ENCODE measurements at regions not wholly inside any gene's neighbourhood (a gene's known extent, or its start where the extent isn't known, plus 50 kb on each side); places are given as distances from the start of the nearest gene placed in this dataset.
A peak's percentile ranks its signal among the peaks of the same experiment; 100 is the strongest.
"Not testable (repeated sequence)": the region's sequence is repeated elsewhere in the genome, so short reads cannot be mapped to it uniquely, and the experiment has no call there.

DNA sequence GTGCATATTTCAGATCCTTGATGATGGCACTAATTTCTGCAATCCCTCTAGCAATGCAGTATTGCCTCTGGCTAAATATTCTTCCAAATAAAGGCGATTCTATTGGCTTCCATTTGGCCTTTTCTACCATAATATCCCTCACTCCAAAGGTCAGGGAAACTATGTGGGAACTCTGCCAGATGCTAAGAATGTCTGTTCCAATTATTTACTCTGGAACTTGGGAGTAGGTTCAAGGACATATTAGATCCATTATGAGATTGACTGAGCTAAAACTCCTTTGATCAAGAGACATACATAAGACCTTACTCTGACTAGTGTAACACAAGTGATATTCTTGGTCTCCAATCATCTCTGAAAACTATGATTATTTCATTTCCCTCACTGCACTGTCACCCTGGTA, 674.5 kb upstream of the NECTIN3 start:
- no peak for DNase-seq (ENCODE audit: low spot score)

DNA sequence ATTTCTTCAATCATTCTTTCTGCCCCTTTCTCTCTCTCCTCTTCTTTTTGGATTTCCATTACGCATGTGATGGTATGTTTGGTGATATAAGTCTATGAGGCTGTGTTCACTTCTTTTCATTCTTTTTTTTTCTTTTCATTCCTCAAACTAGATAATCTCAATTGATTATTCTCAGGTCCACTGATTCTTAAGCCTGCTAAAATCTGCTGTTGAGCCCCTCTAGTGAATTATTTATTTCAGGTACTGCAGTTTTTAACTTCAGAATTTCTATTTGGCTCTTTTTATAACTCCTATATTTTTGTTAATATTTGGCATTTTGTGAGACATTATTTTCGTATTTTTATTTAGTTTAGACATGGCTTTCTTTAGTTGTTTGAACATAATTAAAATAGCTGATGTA, 671.3 kb upstream of the NECTIN3 start:
- DNase-seq (ENCODE audit: low spot score): no peak

DNA sequence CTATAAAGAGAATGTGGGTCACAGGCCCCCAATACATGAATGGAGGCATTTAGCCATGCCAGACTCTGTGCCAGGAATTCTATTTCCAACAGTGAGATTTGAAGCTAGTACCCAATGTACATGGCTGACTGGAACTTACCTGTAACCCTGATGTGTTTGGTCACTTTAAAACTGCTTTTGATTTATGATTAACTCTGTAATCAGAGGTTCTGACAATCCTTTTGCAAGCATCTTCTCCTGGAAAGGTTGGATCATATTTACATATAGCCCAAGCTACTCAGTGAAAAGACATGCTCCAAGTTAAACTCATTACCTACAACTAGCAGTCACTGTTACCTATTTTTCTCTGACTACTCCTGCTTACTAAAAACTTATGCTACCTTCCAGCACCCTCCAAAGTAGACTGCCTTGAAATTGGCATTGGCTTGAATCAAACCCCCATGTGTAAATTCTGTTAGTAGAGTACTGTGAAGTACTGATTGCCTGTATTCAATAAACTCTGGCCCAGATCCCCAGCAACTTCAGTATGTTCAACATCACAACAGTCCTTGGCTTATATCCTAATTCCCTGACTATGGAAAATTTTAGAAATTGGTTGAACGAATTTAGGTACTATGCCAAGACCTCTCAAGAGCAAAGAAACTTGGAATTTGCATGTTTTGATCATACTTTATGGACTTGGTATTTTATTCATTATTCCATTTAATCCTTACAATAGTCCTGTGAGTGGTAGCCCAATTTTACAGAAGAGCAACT, 665.6 kb upstream of the NECTIN3 start:
- no peak for DNase-seq (ENCODE audit: low spot score)

DNA sequence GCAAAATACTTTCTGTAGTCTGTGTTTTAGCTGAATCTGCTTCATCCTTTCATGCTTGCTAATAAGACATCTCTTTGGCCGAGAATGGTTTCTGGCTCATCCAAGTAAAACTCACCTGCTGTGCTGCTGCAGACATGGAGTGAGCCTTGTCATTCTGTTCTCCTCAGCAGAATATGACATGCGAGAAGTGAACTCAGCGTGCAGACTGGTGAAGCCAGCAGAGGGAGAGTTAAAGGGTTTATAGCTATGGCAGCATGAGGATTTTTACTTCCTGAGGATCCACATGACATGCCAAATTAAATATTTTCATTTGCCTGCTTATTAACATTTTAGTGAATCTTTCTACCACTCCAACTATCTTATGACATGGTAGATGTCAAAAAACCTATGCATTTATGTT, 658.4 kb upstream of the NECTIN3 start:
- no peak for DNase-seq (ENCODE audit: low spot score)

DNA sequence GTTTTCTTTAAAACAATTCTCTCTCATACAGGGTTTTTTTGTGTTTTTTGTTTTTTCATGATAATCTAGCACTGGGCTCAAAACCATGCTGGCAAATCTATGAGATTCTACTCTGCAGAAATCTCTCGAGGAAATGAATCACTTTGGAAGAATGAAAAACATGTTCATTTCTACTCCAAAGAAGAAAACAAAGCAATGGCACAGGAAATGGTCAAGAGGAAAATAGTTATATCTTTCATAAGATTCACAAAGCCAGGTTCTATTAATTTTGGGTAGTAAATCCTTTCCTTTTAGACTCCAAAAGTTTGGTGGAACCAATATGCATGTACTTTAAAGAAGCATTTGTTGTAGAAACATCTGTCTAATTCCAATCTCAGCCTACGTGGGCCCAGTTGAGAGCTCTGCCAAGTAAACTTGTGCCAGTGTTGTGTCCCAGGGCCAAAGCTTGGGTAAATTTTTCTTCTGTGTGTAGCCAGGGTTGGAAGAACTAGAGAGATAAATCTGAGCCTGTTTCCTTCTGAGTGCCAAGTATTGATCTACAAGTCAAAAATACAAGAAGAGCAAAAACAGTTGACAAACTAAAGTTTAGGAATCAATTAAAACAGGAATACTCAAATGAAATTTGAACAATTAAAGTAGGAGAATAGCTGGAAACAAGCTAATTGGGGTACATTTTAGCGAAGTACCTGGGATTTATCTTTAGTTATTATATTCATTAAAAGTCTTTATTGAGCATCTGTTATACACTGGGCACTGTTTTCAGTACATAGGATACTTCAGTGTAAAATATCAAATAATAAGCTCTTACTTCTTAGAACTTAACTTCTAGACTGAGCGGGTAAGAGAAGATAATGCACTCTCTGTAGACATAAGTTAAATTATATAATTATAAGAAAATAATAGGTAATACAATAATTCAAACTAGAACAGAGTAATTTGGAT, 657.5 kb upstream of the NECTIN3 start:
- DNase-seq (ENCODE audit: low spot score): peak; percentile 63

DNA sequence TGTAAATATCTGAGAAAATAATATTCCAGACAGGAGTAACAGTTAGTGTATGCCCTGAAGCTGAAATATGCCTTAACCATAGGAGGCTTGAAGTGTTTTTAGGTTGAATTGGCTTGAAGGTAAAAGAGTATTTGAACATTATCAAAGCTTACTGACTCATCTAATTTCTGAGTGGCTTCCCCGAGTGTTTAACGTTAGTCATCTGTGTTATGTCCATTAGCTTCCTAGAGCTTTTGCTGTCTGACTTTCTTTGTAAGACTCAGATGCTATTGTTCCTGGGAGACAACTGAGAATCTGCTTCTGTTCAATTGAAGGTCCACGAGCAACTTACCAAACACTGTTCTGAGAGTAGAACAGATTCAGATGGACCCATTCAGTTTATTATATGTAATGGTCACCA, 656.8 kb upstream of the NECTIN3 start:
- DNase-seq (ENCODE audit: low spot score): peak; percentile 63

DNA sequence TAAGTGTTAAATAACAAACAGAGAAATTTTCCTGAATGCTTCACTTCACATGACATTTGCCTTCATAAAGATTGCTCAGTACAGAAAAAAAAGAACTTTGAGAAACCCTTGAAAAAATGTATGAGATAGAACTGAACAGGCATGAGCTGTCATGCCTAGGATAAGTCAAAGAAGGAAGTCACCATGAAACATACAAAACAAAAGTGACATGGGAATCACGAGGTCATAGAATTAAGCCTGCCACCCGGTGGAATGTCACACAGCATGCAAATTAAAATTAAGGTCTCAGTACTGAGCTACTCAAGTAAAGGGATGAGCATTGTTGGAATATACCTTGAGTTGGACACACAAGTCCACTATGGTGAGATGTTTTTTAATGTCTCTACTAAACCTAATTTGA, 652.5 kb upstream of the NECTIN3 start:
- DNase-seq (ENCODE audit: low spot score): peak; percentile 9

DNA sequence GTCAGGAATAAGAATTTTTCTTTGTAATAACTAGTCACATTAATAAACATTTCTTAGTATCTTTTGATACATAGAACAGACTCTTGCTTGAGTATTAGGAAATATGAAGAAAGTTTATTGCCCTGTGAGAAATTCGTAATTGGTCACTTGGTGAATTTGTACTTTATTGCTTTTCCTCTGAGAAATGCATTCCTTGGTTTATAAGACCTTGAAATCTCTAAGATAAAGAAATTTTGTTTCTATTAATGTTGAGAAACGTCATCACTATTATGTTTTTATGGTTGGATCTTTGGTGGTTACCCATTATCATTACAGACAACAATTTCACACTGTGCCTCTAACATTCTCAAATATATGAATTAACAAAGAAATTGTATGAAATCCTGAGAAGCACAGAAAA, 652.0 kb upstream of the NECTIN3 start:
- no peak for DNase-seq (ENCODE audit: low spot score)

DNA sequence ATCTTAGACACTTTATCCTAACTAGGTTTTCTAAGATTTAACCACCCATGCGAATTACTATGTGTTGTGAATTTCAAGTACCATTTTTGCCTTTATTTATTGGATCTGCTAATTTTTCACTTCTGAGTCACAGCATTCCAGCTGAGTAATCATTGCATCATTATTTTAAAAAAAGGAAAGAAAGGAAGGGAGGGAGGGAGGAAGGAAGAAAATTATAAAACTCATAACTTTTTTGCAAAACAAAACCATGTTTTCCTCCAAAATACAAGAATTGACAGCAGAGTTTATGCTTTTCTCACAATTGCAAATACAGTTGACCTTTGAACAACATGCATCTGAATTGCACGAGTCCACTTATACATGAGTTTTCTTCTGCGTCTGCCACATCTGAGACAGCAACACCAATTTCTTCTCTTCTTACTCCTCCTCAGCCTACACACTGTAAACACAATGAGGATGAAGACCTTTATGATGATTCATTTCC, 651.4 kb upstream of the NECTIN3 start:
- peak; percentile 54 for DNase-seq (ENCODE audit: low spot score)

DNA sequence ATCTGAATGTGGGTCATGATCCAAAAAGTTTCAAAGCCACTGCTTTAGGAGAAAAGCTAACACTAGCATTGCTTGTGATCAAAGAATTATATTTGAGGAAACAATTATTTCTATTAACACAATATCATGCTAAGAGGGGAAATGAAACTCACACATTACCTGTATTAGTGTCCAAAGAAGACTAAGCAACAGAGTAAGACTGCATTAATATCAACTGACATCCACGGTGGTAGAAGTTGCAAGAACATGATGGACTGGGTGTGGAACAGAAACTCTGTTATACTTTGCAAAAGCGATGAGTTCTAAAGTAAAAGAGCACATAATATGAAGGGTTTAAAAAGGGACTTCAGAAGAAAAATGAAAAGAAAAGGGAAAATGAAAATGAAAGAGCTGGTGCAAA, 648.3 kb upstream of the NECTIN3 start:
- no peak for DNase-seq (ENCODE audit: low spot score)

DNA sequence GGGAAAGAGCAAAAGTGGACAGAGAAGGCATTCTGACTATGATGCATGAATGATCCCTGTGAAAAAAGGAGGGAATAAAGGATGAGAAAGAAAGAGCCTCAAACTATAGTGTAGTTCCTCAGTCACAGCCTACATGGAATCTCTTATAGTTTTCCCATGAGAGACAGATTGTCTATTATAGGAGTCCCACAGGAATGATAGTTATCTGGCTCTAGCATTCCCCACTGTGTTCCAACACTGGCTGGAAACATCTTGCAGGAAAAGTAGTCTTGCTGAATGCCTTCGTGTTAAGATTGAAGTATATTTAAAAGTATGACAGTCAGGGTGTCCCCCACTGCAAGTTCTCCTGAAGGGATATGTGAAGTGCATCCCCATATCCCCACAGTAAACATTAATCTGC, 641.5 kb upstream of the NECTIN3 start:
- no peak for DNase-seq (ENCODE audit: low spot score)

DNA sequence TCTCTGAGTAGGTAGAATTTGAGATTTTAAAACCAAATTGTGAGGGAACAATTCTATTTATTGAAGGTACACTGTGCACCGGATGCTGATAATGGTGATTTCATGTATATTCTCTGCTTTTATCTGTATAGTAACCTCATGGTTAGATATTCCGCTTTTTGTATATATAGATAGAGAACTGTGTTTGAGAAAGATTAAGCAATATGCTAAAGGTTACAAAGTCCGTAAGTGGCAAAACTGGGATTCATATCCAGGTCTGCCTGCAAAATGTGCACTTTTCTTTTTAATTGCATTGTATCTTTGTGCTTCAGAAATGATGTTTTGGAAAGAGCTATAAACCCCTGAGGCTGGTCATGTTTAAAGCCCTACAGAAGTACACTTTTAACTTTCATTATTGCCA, 635.4 kb upstream of the NECTIN3 start:
- no peak for DNase-seq (ENCODE audit: low spot score)

DNA sequence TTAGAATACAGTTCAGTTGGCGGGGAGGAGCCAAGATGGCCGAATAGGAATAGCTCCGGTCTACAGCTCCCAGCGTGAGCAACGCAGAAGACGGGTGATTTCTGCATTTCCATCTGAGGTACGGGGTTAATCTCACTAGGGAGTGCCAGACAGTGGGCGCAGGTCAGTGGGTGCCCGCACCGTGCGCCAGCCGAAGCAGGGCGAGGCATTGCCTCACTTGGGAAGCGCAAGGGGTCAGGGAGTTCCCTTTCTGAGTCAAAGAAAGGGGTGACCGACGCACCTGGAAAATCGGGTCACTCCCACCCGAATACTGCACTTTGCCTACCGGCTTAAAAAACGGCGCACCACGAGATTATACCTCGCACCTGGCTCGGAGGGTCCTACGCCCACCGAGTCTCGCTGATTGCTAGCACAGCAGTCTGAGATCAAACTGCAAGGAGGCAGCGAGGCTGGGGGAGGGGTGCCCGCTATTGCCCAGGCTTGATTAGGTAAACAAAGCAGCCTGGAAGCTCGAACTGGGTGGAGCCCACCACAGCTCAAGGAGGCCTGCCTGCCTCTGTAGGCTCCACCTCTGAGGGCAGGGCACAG, 631.5 kb upstream of the NECTIN3 start:
- DNase-seq (ENCODE audit: low spot score): not testable (repeated sequence)

DNA sequence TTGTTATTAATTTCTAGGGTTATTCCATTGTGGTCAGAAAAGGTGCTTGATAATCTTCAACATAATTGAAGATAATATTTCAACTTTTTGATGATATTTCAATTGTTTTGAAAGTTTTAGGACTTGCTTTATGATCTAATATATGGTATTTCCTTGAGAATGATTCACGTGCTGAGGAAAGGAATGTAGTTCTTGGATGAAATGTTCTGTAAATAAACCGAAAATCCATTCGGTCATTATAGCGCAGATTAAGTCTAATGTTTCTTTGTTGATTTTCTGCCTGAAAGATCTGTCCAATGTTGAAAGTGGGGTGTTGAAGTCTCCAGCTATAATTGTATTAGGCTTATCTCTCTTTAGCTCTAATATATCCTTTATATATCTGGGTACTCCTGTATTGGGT, 617.5 kb upstream of the NECTIN3 start:
- DNase-seq (ENCODE audit: low spot score): no peak

DNA sequence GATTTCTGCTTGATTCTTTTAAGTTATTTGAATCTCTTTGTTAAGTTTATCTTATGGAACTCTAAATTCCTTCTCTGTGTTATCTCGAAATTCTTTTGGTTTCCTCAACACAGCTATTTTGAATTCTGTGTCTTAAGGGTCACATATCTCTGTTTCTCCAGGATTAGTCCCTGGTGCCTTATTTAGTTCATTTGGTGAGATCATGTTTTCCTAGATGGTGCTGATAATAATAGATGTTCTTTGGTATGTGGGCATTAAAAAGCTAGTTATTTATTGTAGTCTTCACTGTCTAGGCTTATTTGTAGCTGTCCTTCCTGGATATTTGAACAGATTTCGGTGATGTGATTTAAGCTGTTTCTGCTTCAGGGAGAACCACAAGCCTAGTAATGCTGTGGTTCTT, 615.6 kb upstream of the NECTIN3 start:
- DNase-seq (ENCODE audit: low spot score): no peak

DNA sequence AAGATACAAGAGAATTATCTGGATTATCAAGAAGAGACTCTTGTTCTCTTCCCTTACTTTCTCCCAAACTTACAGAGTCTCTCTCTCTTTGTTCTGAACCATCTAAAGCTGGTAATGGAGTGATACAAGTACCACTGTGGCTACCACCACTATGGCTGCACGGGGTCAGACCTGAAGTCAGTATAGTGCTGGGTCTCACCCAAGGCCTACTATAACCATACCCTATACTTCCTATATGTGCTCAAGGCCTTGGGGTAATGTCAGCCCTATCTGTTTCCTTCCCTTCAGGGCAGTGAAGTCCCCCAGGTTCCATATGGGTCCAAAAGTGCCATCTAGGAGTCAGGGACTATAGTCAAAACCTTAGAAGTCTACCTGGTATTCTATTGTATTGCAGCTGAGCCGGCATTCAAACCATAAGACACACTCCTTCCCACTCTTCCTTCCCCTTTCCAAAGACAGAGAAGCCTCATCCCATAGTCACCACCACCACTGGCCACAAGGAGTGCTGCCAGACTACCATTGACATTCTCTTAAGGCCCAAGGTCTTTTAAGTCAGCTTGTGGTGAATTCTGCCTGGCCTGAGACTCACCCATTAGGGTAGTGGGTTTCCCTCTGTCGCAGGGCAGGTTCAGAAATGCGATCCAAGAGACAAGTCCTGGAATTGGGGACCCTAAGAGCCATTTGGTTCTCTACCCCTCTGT, 615.0 kb upstream of the NECTIN3 start:
- no peak for DNase-seq (ENCODE audit: low spot score)

DNA sequence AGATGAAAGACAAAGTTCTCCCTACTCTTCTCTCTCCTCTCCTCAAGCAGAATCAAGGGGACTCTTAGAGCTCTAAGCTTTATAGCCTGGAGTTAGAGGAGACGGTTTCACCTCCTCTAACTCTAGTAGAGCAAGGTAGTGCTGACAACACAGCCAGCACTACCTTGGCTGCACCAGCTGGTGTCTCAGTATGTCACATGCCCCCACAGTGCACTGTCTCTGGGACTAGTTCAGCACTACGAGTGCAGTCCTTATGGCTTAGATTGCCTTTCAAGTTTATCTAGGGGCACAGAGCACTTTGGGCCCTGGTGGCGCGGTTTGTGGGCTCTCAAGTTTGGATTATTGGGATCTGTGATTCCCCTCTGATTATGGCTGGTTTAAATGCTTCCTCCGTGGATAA, 614.1 kb upstream of the NECTIN3 start:
- DNase-seq (ENCODE audit: low spot score): no peak

DNA sequence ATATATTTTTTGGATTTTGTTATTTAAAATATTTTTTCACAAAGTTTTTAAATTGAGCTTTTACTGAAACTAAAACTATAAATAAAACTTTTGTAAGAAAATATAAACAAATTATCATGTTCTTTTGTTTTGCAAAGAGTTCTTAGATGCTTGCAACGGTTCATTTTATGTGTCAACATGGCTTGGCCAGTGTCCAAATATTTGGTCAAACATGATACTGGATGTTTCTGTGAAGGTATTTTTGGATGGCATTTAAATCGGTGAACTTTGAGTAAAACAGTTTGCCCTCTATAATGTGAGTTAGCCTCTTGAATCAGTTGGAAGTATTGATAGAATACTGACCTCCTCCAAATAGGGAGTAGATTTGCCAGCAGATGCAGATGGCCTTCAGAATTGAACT, 612.6 kb upstream of the NECTIN3 start:
- DNase-seq (ENCODE audit: low spot score): no peak

DNA sequence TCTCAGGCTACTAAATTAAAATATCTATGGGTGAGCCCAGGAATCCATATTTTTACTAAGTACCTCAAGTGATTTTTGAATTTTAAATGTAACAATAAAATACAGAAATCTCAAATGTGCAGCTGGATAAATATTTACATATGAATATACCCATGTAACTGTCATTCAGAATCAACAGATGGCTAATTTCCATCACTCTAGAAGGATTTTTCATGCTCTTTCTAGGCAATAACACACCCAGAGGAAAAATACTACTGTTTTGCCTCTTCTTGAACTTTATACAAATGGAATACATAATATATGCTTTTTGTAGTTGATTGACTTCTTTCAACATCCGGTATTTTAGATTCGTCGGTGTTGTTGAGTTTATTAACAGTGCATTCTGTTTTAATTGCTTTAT, 601.3 kb upstream of the NECTIN3 start:
- DNase-seq (ENCODE audit: low spot score): no peak

DNA sequence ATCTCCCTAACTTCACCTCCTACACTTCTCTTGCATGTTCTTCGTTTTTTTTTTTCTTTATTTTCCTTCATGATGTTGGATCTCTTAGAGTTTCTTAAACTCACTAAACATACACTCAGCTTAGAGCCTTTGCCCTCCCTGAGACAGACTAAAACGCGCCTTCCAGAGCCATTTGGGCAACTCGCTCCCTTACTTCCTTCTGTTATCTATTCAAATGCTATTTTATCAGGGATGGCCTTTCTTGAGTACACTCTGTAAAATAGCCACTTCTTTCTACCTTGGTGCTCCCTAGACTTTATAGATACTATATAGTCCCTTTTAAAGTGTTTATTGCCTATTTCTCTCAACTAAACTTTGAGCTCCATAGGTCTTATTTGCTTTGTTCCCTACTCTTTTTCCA, 598.2 kb upstream of the NECTIN3 start:
- DNase-seq (ENCODE audit: low spot score): no peak

DNA sequence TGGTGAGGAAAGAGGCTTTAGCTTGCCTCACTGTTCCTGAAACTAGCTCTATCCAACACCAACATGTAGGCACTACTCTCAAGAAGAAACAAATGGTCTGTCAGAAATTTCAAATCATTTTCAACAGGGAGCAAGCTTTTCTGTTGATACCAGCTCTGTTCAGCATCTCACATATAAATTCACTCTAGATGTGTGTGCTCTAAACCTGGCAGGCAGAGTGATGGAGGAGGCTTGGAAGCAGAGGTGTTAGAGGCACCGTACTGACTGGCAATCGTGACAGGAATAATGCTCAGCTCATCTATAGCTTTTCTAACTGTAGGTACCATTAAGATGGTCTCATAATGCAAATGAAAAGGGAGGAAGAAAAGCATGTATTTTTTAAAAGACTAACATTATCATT, 597.2 kb upstream of the NECTIN3 start:
- no peak for DNase-seq (ENCODE audit: low spot score)

DNA sequence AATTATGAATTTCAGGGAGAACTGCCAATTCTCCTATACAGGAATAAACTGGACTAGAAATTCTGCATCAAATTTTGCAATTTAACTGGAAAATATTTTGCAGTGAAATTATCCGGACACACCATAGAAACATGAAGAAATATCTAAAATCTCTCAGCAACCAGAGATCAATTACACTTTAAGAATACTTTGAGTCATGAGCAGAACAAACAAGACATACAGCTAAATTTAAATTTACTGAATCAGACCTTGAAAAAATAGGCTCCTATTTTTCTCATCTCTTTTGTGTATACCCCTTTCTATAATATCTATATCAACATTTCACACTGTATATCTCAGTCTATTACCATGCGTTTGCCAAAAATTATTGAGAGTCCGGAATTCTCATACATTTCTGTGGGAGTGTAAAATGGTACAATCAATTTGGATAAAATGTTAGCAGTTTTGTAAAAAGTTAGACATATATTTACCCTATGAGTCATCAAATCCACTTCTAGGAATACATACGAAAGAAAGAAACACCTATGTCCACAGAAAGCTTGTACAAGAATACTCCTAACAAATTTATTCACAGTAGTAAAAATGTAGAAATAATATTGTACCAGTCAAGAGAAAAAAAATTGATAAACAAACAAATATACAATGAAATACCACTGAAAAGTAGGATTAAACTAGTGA, 593.1 kb upstream of the NECTIN3 start:
- no peak for DNase-seq (ENCODE audit: low spot score)

All from kidney capillary endothelial cell (primary cell).